Upper lobe of left lung (tissue), 6 donors: ENCODE measurements at regions not wholly inside any gene's neighbourhood (a gene's known extent, or its start where the extent isn't known, plus 50 kb on each side); places are given as distances from the start of the nearest gene placed in this dataset.

Experiments
- ATAC-seq, 2 donors: fragments of 200-7000 bp; cut with Tn5 transposase; one replicate each; pipeline ENCODE4 v1.9.1; 2022; ENCODE audit warnings: mild to moderate bottlenecking in 2 of 2, moderate library complexity in 2 of 2; ENCODE audit not compliant: low FRiP score in 2 of 2
- DNase-seq, 2 donors: peaks; one replicate each; pipeline ENCODE4 v3.0.0-alpha.2; 2019 to 2020
- H3K27ac ChIP-seq, 4 donors: fragments of 200-600 bp; sonication (generic); one replicate each; pipeline ENCODE4 v1.5.1; 2016 to 2019
- H3K27me3 ChIP-seq, 4 donors: fragments of 200-600 bp; sonication (generic); one replicate each; pipeline ENCODE4 v1.5.1; 2017 to 2019
- H3K36me3 ChIP-seq, 4 donors: fragments of 200-600 bp; sonication (generic); one replicate each; pipeline ENCODE4 v1.5.1; 2016 to 2019
- H3K4me1 ChIP-seq, 4 donors: fragments of 200-600 bp; sonication (generic); one replicate each; pipeline ENCODE4 v1.5.1; 2018 to 2019
- H3K4me3 ChIP-seq, 4 donors: fragments of 200-600 bp; sonication (generic); one replicate each; pipeline ENCODE4 v1.5.1; 2017 to 2019; ENCODE audit warnings: mild to moderate bottlenecking in 2 of 4, moderate library complexity in 1 of 4
- H3K9me3 ChIP-seq, 4 donors: fragments of 200-600 bp; sonication (generic); one replicate each; pipeline ENCODE4 v1.5.1; 2018 to 2019
- EP300 ChIP-seq, 4 donors: sonication (generic); formaldehyde crosslinking; IDR thresholded peaks; one replicate each; pipeline ENCODE4 v1.5.1; 2017; ENCODE audit warnings: antibody characterized with exemption in 4 of 4, control low read depth in 2 of 4
- POLR2A ChIP-seq, 4 donors: fragments of 450-650 bp; IDR thresholded peaks; one replicate each; pipeline ENCODE4 v1.5.1; 2016 to 2017; ENCODE audit warnings: antibody characterized with exemption in 4 of 4, mild to moderate bottlenecking in 2 of 4
- POLR2AphosphoS5 ChIP-seq, 2 donors: sonication (generic); formaldehyde crosslinking; IDR thresholded peaks; one replicate each; pipeline ENCODE4 v1.5.1; 2017; ENCODE audit warnings: antibody characterized with exemption in 2 of 2
- WGBS, 2 donors: methylation state at CpG; one replicate each; pipeline ENCODE4 v1.1.5; 2017 to 2018; 5-methylcytosine and 5-hydroxymethylcytosine counted together
- TF ChIP-seq, protein P1 (sequence below), 6 experiments: fragments of 450-650 bp in 4 of 6; fragments of 200-600 bp in 2 of 6; sonication (generic) in 2 of 6; IDR thresholded peaks; one replicate each; pipeline ENCODE4 v1.5.1; 2016 to 2019; ENCODE audit warnings: antibody characterized with exemption in 6 of 6
- donor health status: DM: no; HTN: no; CAD: no; lungs with moderate emphysema.
- donor health status: DM: no; HTN: yes; CAD: no; lungs with severe emphysema.

DNA sequence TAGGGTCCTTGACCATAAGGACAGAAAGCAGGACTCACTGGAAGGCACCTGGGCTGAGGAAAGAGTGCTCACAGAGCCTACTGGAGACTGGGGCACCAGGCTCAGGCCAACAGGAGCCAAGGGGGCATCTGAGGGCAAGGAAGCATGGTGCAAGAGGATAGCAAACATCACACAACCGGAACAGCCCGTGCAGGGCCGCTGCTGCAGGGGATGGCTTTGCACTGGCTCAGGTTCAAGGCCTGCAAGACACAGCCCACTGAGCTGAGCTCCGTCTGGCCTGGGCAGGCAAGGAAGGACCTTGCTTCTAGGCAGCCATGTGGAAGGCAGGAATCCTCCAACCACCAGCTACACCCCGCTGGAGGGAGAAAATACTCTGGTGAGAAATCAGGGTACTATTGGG lies 59.8 kb upstream of the KIF26B start:
- DNase-seq (peak in 1 of 2 donors; percentile 35), ATAC-seq (no peak)
- WGBS, 2 donors = 80 to 81% methylated on average over 4 to 5 of the region's 5 CpGs
- peaks cover 0 to 11% (median 1%) of the 10 kb centered on the region in 4 donors for H3K4me1 ChIP-seq
- no peak overlapping the region for H3K4me3 ChIP-seq
- no peak overlapping the region for H3K27ac ChIP-seq
- no peaks in the 10 kb centered on the region for H3K27me3 ChIP-seq
- TF ChIP-seq, protein P1, sequence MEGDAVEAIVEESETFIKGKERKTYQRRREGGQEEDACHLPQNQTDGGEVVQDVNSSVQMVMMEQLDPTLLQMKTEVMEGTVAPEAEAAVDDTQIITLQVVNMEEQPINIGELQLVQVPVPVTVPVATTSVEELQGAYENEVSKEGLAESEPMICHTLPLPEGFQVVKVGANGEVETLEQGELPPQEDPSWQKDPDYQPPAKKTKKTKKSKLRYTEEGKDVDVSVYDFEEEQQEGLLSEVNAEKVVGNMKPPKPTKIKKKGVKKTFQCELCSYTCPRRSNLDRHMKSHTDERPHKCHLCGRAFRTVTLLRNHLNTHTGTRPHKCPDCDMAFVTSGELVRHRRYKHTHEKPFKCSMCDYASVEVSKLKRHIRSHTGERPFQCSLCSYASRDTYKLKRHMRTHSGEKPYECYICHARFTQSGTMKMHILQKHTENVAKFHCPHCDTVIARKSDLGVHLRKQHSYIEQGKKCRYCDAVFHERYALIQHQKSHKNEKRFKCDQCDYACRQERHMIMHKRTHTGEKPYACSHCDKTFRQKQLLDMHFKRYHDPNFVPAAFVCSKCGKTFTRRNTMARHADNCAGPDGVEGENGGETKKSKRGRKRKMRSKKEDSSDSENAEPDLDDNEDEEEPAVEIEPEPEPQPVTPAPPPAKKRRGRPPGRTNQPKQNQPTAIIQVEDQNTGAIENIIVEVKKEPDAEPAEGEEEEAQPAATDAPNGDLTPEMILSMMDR (IDR thresholded peaks at IDR 0.05) = no peak
- TF ChIP-seq POLR2AphosphoS5 (IDR thresholded peaks at IDR 0.05) = no peak
- TF ChIP-seq EP300 (IDR thresholded peaks at IDR 0.05) = no peak
- no peak for TF ChIP-seq POLR2A (IDR thresholded peaks at IDR 0.05)
- no peaks in the 10 kb centered on the region for H3K9me3 ChIP-seq
- no peaks in the 10 kb centered on the region for H3K36me3 ChIP-seq

DNA sequence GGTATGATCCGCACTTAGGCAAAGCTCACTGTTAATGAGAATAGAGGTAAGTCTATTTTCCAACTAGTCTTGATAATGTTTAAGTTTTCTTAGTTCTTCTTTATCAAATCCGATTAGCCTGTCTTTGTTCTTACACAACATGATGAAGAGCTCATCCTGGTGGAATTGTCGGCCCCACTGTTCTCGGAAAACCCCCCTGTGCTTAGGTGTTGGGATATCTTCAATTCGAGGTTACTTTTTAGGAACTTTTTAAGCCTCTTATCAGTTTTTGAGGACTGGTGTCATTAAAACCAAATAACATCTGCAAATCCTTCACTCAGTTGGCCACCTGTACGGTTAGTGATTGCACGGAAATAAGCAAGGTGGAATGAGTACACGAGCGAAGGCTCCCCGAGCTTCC lies 60.7 kb upstream of the KIF26B start:
- Histone ChIP-seq H3K27ac (no peak overlapping the region), H3K9me3 (no peaks in the 10 kb centered on the region), H3K4me3 (no peak overlapping the region), H3K36me3 (no peaks in the 10 kb centered on the region), H3K4me1 (peaks cover 0 to 11% (median 1%) of the 10 kb centered on the region in 4 donors), H3K27me3 (no peaks in the 10 kb centered on the region)
- DNase-seq (no peak), ATAC-seq (no peak)
- TF ChIP-seq POLR2AphosphoS5 (IDR thresholded peaks at IDR 0.05) = no peak
- 95 to 97% methylated on average over 10 of the region's 10 CpGs for WGBS, 2 donors

DNA sequence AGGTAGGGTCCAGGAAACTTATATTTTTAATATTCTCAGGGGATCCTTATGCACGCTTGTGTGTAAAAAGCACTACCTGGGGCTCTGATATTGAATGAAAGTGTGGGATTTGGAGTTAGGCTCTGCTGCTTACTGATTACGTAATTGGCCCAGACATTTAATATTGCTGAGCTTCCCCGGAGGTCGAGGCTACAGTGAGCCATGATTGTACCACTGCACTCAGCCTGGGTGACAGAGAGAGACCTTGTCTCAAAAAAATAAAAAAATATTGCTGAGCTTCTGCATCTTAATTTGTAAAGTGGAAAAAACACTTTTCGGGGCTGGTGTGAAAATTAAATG lies 62.2 kb upstream of the KIF26B start:
- Histone ChIP-seq H3K9me3 (no peaks in the 10 kb centered on the region), H3K4me1 (peaks cover 0 to 11% (median 1%) of the 10 kb centered on the region in 4 donors), H3K27ac (no peak overlapping the region), H3K4me3 (no peak overlapping the region), H3K27me3 (no peaks in the 10 kb centered on the region), H3K36me3 (no peaks in the 10 kb centered on the region)
- DNase-seq (no peak), ATAC-seq (no peak)
- TF ChIP-seq EP300 (IDR thresholded peaks at IDR 0.05) (no peak), POLR2AphosphoS5 (IDR thresholded peaks at IDR 0.05) (no peak), POLR2A (IDR thresholded peaks at IDR 0.05) (no peak)
- TF ChIP-seq, protein P1 (IDR thresholded peaks at IDR 0.05) = no peak
- 76 to 86% methylated on average over 5 of the region's 5 CpGs for WGBS, 2 donors

DNA sequence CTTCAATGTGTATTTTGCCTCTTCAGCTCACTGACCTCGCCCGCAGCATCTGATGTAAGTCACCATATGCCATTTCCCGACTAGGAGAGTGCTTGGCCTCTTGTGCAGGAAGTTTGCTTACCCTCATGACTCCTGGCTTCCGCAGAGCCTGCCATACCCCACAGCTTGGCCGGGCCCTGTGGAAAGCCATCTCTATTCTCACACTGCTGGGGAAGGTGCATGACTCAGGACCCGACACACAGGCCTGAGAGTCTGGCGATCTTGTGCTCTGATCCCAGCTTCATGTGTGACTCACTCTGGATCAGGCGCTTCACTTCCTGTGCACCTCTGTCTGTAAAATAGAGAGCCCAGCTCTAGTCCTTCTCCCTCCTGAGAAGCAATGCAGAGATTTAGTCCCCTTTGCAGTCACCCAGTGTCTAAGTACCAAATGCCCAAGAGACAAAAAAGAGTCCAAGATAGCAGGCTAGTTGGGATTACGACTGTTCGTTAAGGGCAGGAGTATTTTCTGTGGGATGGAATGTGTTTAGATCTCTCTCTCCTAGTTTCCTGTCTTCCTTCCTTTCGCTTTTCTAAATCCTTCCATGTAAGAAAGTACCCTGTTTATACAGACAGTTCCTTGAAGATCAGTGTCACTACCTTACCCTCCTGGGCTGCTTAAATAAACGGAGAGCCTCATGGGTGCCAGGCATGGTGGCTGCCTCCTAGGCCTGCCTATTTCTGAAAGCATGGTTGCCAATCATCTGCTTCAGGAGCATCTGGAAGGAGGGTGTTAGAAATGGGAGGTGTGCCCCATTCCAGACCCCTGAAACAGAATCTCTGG lies 62.8 kb upstream of the KIF26B start:
- TF ChIP-seq POLR2A (IDR thresholded peaks at IDR 0.05) (no peak), EP300 (IDR thresholded peaks at IDR 0.05) (peak in 1 of 4 donors; percentile 68), POLR2AphosphoS5 (IDR thresholded peaks at IDR 0.05) (peak in 1 of 2 donors; percentile 15)
- TF ChIP-seq, protein P1 (IDR thresholded peaks at IDR 0.05) = no peak
- ATAC-seq (peak; percentile 75 to 83), DNase-seq (peak in 1 of 2 donors; percentile 74)
- no peaks in the 10 kb centered on the region for H3K9me3 ChIP-seq
- no peaks in the 10 kb centered on the region for H3K27me3 ChIP-seq
- H3K27ac ChIP-seq = peak overlapping the region in 2 of 4 donors; percentile 22 to 27
- H3K4me3 ChIP-seq = no peak overlapping the region
- no peaks in the 10 kb centered on the region for H3K36me3 ChIP-seq
- peaks cover 0 to 11% (median 1%) of the 10 kb centered on the region in 4 donors for H3K4me1 ChIP-seq
- 62 to 66% methylated on average over 9 to 12 of the region's 12 CpGs for WGBS, 2 donors

DNA sequence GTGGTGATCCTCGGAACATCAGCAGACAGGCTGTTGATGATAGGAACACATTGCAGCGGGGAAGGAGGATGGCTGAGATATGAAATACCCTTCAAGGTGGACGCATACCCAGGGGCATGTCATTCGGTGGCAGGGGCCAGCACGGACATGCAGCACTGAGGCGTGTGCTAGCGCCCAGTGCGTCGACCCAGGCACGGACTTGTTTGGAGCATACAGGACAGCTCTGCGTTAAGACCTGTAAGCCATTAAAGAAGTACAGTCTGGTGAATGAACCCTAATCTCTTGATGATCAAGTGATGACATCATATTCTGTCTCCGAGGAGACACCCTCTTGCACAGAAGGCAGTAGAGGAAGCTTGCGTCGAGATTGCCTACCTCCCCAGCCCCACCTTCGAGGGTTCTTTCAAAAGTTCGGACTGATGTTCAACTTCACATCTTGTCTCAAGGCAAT lies 63.6 kb upstream of the KIF26B start:
- peak overlapping the region in 1 of 4 donors; percentile 27 for H3K27ac ChIP-seq
- no peaks in the 10 kb centered on the region for H3K27me3 ChIP-seq
- DNase-seq (peak in 1 of 2 donors; percentile 34), ATAC-seq (no peak)
- no peaks in the 10 kb centered on the region for H3K36me3 ChIP-seq
- no peak overlapping the region for H3K4me3 ChIP-seq
- H3K9me3 ChIP-seq = no peaks in the 10 kb centered on the region
- TF ChIP-seq EP300 (IDR thresholded peaks at IDR 0.05) (no peak), POLR2A (IDR thresholded peaks at IDR 0.05) (no peak), POLR2AphosphoS5 (IDR thresholded peaks at IDR 0.05) (no peak)
- TF ChIP-seq, protein P1 (IDR thresholded peaks at IDR 0.05) = no peak
- peaks cover 0 to 11% (median 1%) of the 10 kb centered on the region in 4 donors for H3K4me1 ChIP-seq
- WGBS, 2 donors = 92 to 95% methylated on average over 16 of the region's 16 CpGs
